Astrocyte (in vitro differentiated cells and primary cell): ENCODE measurements at regions not wholly inside any gene's neighbourhood (a gene's known extent, or its start where the extent isn't known, plus 50 kb on each side); places are given as distances from the start of the nearest gene placed in this dataset.

ENCODE experiments used
- DNase-seq: peaks from one replicate; pipeline ENCODE4 v3.0.0-alpha.2; 2010; ENCODE audit warnings: low read depth
- FAIRE-seq: peaks from 2 replicates; lab custom pipeline; 2011; peaks lifted over from hg19 to GRCh38; lab: Jason Lieb, UNC
- H2AFZ ChIP-seq: 2 replicates; pipeline ENCODE4 v1.6.0; 2012; ENCODE audit warnings: low read depth, low read length, inconsistent platforms
- H3K27ac ChIP-seq: 2 replicates; pipeline ENCODE4 v1.5.1; 2011; ENCODE audit warnings: low read depth, low read length, inconsistent platforms
- H3K27me3 ChIP-seq: 2 replicates; pipeline ENCODE4 v1.6.0; 2011; ENCODE audit warnings: low read length, inconsistent platforms; ENCODE audit not compliant: insufficient read depth
- H3K36me3 ChIP-seq: 2 replicates; pipeline ENCODE4 v1.5.1; 2011; ENCODE audit warnings: low read length, inconsistent platforms; ENCODE audit not compliant: insufficient read depth
- H3K4me1 ChIP-seq: 2 replicates; pipeline ENCODE4 v1.5.1; 2011; ENCODE audit warnings: low read length, inconsistent platforms; ENCODE audit not compliant: insufficient read depth
- H3K4me2 ChIP-seq: 2 replicates; pipeline ENCODE4 v1.6.0; 2012; ENCODE audit warnings: low read length, inconsistent platforms
- H3K4me3 ChIP-seq: 2 replicates; pipeline ENCODE4 v1.5.1; 2011; ENCODE audit warnings: low read depth, mild to moderate bottlenecking, low read length, inconsistent platforms; ENCODE audit not compliant: insufficient read depth
- H3K79me2 ChIP-seq: 2 replicates; pipeline ENCODE4 v1.6.0; 2012; ENCODE audit warnings: mild to moderate bottlenecking, low read length, inconsistent platforms; ENCODE audit not compliant: insufficient read depth
- H3K9ac ChIP-seq: 2 replicates; pipeline ENCODE4 v1.6.0; 2012; ENCODE audit warnings: mild to moderate bottlenecking, low read length, inconsistent platforms
- H3K9me3 ChIP-seq: 2 replicates; pipeline ENCODE4 v1.5.1; 2012; ENCODE audit warnings: low read depth, mild to moderate bottlenecking, low read length, inconsistent platforms; ENCODE audit not compliant: insufficient read depth
- H4K20me1 ChIP-seq: 2 replicates; pipeline ENCODE4 v1.6.0; 2012; ENCODE audit warnings: low read length, inconsistent platforms; ENCODE audit not compliant: insufficient read depth
- H3K27ac Mint-ChIP-seq: one replicate; pipeline ENCODE4 v1.8.0; 2021; ENCODE audit warnings: mild to moderate bottlenecking, mixed read lengths; ENCODE audit not compliant: unreplicated experiment
- H3K27me3 Mint-ChIP-seq: one replicate; pipeline ENCODE4 v1.8.0; 2021; ENCODE audit warnings: low read depth, mixed read lengths; ENCODE audit not compliant: unreplicated experiment
- H3K36me3 Mint-ChIP-seq: one replicate; pipeline ENCODE4 v1.8.0; 2021; ENCODE audit warnings: low read depth, mixed read lengths; ENCODE audit not compliant: unreplicated experiment
- H3K4me1 Mint-ChIP-seq: one replicate; pipeline ENCODE4 v1.8.0; 2021; ENCODE audit warnings: low read depth, mixed read lengths; ENCODE audit not compliant: unreplicated experiment
- H3K4me3 Mint-ChIP-seq: one replicate; pipeline ENCODE4 v1.8.0; 2021; ENCODE audit warnings: mild to moderate bottlenecking, moderate library complexity, mixed read lengths; ENCODE audit not compliant: unreplicated experiment
- H3K9me3 Mint-ChIP-seq: one replicate; pipeline ENCODE4 v1.8.0; 2021; ENCODE audit warnings: mild to moderate bottlenecking, mixed read lengths; ENCODE audit not compliant: unreplicated experiment
- CTCF ChIP-seq: IDR thresholded peaks from 2 replicates; pipeline ENCODE4 v1.5.1; 2011; ENCODE audit warnings: low read depth, mild to moderate bottlenecking, inconsistent platforms, low read length, moderate library complexity; ENCODE audit not compliant: insufficient read depth
- EZH2 ChIP-seq: IDR thresholded peaks from 2 replicates; pipeline ENCODE4 v1.6.1; 2012; ENCODE audit warnings: mild to moderate bottlenecking, low read length, inconsistent platforms; ENCODE audit not compliant: insufficient read depth

- FAIRE-seq (no peak), DNase-seq (no peak)
- H3K4me2 ChIP-seq: no peak overlapping the region
- H3K9me3 Mint-ChIP-seq: peaks cover 11% of the 10 kb centered on the region
- no peaks in the 10 kb centered on the region for H3K79me2 ChIP-seq
- no peak for TF ChIP-seq CTCF
- TF ChIP-seq EZH2: no peak
- no peaks in the 10 kb centered on the region for H3K9me3 ChIP-seq
- H3K36me3 ChIP-seq: no peaks in the 10 kb centered on the region
- no peak overlapping the region for H3K4me3 ChIP-seq
- no peak overlapping the region for H3K27ac ChIP-seq
- H3K36me3 Mint-ChIP-seq: no peaks in the 10 kb centered on the region
- no peak overlapping the region for H3K9ac ChIP-seq
- no peaks in the 10 kb centered on the region for H3K27me3 ChIP-seq
- no peaks in the 10 kb centered on the region for H3K4me1 Mint-ChIP-seq
- no peak overlapping the region for H3K4me3 Mint-ChIP-seq
- no peaks in the 10 kb centered on the region for H3K4me1 ChIP-seq
- no peak overlapping the region for H2AFZ ChIP-seq
- H4K20me1 ChIP-seq: no peaks in the 10 kb centered on the region
- H3K27me3 Mint-ChIP-seq: peaks cover 13% of the 10 kb centered on the region
- H3K27ac Mint-ChIP-seq: no peak overlapping the region
These were observed 198.8 kb downstream of the BARX2 start for GRCh38 chr11:129574431-129574830.

GRCh38 chr11:129576652-129577051 is 201.0 kb downstream of the BARX2 start:
- Mint-ChIP-seq H3K36me3 (no peaks in the 10 kb centered on the region), H3K4me1 (no peaks in the 10 kb centered on the region), H3K9me3 (peaks cover 2% of the 10 kb centered on the region), H3K4me3 (no peak overlapping the region), H3K27ac (no peak overlapping the region), H3K27me3 (peaks cover 11% of the 10 kb centered on the region)
- Histone ChIP-seq H3K27me3 (no peaks in the 10 kb centered on the region), H3K36me3 (no peaks in the 10 kb centered on the region), H4K20me1 (no peaks in the 10 kb centered on the region), H3K9ac (no peak overlapping the region), H3K4me2 (no peak overlapping the region), H3K9me3 (no peaks in the 10 kb centered on the region), H3K79me2 (no peaks in the 10 kb centered on the region), H3K4me1 (no peaks in the 10 kb centered on the region), H3K27ac (no peak overlapping the region), H3K4me3 (no peak overlapping the region), H2AFZ (no peak overlapping the region)
- TF ChIP-seq EZH2 (no peak), CTCF (no peak)
- FAIRE-seq (no peak), DNase-seq (no peak)

DNA sequence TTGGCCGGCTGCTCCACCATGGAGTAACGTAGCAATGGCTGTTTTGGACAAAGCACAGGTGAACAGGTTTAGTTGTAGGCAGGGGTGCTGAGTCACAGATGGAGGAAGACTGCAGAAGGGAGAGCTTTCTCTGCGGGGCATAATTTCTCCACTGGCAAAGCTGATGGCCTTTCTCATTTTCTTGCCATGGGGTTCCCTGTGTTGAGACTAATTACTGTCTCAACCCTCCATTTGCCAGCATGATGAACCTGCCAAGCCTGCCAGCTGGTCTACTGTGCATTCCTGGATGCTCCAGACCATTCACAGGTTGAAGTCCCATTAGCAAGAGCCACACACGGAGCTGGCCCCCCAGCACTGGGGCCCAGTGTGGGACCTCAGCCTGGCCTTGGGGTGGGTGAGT is 202.4 kb downstream of the BARX2 start:
- Histone ChIP-seq H2AFZ (no peak overlapping the region), H3K9me3 (no peaks in the 10 kb centered on the region), H3K27me3 (no peaks in the 10 kb centered on the region), H3K4me1 (no peaks in the 10 kb centered on the region), H4K20me1 (no peaks in the 10 kb centered on the region), H3K27ac (no peak overlapping the region), H3K79me2 (no peaks in the 10 kb centered on the region), H3K4me2 (no peak overlapping the region), H3K9ac (no peak overlapping the region), H3K36me3 (no peaks in the 10 kb centered on the region), H3K4me3 (no peak overlapping the region)
- no peak overlapping the region for H3K27ac Mint-ChIP-seq
- FAIRE-seq: no peak
- no peaks in the 10 kb centered on the region for H3K4me1 Mint-ChIP-seq
- TF ChIP-seq EZH2: no peak
- no peak for TF ChIP-seq CTCF
- peaks cover 2% of the 10 kb centered on the region for H3K9me3 Mint-ChIP-seq
- no peak for DNase-seq
- H3K27me3 Mint-ChIP-seq: peaks cover 15% of the 10 kb centered on the region
- H3K36me3 Mint-ChIP-seq: no peaks in the 10 kb centered on the region
- no peak overlapping the region for H3K4me3 Mint-ChIP-seq
